GM18505 (cell line): ENCODE measurements at regions not wholly inside any gene's neighbourhood (a gene's known extent, or its start where the extent isn't known, plus 50 kb on each side); places are given as distances from the start of the nearest gene placed in this dataset.

Experiments
- ATAC-seq: cut with Tn5 transposase; IDR thresholded peaks from one replicate; pipeline ENCODE4 v1.9.1; 2021; ENCODE audit not compliant: unreplicated experiment
- POLR2A ChIP-seq: IDR thresholded peaks from 4 replicates; pipeline ENCODE4 v1.6.1; 2011; ENCODE audit warnings: borderline replicate concordance; ENCODE audit not compliant: insufficient read depth, insufficient read length; ENCODE audit errors: extremely low read depth

- ATAC-seq = no peak
- no peak for TF ChIP-seq POLR2A
Measured at GRCh38 chr5:143740956-143741355, 71.0 kb upstream of the HMHB1 start.

GRCh38 chr5:143739746-143740145, 72.2 kb upstream of the HMHB1 start:
- no peak for TF ChIP-seq POLR2A
- ATAC-seq = no peak

DNA sequence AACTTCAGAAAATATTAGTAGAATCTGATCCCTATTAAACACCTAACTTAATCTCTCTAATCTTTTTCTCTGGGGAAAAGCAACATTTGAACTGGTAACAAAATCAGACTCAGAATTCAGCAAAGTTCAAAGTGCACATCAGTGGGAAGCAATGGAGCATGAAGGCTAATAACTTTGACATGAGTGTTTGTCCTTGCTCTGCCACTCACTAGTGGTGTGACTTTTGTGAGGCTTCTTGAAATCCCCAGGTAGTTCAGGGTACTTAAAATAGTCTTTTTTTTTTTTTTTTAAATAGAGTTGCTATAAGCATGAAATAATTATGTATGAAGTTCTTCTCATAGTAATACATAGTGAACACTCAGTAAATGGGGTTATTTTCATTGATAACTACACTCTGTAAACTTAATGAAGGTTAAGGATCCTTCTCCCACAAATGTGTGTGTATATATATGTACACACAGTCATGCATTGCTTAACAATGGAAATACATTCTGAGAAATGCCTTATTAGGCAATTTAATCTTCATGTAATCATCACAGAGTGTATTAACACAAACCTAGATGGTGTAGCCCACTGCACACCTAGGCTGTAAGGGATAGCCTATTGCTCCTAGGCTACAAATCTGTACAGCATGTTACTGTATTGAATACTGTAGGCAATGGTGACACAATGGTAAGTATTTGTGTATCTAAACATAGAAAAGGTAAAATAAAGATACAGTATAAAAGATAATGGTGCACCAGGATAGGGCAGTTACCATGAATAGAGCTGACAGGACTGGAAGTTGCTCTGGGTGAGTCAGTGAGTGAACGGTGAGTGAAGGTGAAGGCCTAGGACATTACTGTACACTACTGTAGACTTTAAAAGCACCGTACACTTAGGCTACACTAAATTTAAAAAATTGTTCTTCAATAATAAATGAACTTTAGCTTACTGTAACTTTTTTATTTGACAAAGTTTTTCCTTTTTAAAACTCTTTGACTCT, 73.3 kb upstream of the HMHB1 start:
- ATAC-seq = no peak
- no peak for TF ChIP-seq POLR2A

- no peak for ATAC-seq
- TF ChIP-seq POLR2A = no peak
Measured at GRCh38 chr5:143737062-143737461, 74.9 kb upstream of the HMHB1 start.

GRCh38 chr5:143734456-143734780, 77.5 kb upstream of the HMHB1 start:
- no peak for TF ChIP-seq POLR2A
- no peak for ATAC-seq

DNA sequence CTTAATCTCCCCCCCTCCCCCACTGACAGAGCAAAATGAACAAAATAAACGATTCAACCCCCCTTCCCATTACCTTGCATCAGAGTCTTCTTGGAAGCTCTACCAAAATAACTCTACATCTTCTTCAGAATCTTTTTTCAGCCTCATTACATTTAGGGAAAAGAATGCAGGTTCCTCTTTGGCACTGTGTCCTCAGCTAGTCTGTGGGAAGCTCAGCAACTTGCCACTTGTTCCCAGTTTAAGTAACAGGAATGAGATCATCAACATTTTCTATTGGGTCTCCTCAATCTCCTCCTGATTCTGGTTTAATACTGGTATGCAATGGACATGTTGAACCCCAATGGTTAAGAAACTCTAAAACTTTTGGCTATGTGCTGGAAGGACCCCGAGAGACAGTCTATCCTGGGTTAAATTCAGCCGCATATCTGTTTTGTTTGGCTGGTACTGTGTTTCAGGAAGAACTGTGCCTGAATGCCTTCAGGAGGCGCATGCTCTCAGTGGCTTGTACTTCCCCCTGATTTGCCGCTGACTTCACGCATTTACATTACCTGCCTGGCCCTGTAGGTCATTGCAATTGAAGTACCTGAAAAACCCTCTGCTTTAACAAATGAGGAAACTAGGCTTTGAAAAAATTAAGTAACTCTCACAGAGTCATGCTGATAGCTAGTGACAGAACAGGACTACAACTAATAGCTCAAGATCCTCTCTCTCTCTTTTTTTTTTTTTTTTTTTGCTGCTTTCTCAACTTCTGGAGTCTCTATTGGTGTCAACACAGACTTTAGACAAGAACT, 78.1 kb upstream of the HMHB1 start:
- no peak for ATAC-seq
- no peak for TF ChIP-seq POLR2A

DNA sequence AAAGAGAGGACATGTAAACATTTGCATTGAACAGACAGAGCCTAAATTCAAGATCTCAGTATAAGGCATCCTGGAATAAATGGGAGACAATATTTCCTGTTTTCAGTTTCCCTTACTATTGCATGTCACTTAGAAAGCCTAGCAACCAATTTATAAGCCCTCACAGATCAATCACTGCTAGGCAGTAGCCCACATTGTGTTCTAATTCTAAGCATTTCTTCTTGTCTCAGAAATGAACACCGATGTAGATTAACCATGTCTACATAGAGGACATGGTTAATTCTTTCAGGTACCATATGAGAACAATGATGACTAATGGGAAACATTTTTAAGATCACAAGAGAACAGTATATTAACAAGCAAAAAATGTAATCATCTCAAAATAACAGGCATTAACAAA, 79.6 kb upstream of the HMHB1 start:
- TF ChIP-seq POLR2A = no peak
- no peak for ATAC-seq

DNA sequence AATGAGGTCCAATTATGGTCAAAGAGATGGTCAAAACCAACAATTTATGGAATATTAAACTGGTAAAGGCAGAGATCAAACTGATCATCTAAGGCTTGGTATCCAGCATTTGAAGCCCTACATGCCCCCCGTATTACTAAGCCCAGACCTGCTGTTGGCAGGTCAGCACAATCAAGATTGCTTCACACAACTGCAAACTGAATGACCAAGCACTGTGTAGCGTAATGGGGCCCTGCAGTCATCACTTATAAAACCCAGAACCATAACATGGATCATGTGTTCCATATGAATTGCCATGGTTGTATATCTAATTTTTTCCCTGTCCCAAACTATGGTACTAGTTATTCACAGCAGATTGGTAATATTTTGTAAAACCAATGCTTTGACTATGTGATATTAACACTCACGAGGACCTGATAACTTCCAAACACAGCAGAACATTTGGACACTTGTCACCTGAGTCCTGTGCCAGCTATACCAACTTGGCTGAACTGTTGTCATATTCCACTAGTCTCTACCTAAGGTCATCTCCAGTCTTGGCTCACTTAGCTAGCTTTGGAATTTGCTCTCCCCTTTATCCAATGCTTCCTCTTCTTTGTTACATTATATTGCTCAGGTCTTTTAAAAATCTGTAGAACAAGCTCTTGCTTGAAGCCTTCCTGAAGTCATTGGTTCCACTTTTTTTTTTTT, 81.7 kb upstream of the HMHB1 start:
- no peak for ATAC-seq
- no peak for TF ChIP-seq POLR2A

GRCh38 chr5:143729334-143729946, 82.5 kb upstream of the HMHB1 start:
- no peak for TF ChIP-seq POLR2A
- ATAC-seq = no peak

GRCh38 chr5:143723159-143723558, 88.8 kb upstream of the HMHB1 start:
- no peak for TF ChIP-seq POLR2A
- no peak for ATAC-seq

DNA sequence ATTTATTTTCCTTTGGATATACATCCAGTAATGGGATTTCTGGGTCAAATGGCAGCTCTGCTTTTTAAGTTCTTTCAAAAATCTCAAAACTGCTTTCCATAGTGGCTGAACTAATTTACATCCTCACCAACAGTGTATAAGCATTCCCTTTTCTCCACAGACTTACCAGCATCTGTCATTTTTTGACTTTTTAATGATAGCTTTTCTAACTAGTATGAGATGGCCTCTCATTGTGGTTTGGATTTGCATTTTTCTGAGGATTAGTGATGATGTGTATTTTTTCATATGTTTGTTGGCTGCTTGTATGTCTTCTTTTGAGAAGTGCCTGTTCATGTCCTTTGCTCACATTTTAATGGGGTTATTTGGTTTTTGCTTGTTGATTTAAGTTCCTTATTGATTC, 90.0 kb upstream of the HMHB1 start:
- ATAC-seq = no peak
- no peak for TF ChIP-seq POLR2A

- ATAC-seq = no peak
- TF ChIP-seq POLR2A = no peak
Measured at GRCh38 chr5:143720689-143721088, 91.3 kb upstream of the HMHB1 start.

GRCh38 chr5:143717400-143717799, 94.6 kb upstream of the HMHB1 start:
- TF ChIP-seq POLR2A = no peak
- ATAC-seq = no peak

GRCh38 chr5:143716881-143717280, 95.1 kb upstream of the HMHB1 start:
- no peak for TF ChIP-seq POLR2A
- no peak for ATAC-seq

DNA sequence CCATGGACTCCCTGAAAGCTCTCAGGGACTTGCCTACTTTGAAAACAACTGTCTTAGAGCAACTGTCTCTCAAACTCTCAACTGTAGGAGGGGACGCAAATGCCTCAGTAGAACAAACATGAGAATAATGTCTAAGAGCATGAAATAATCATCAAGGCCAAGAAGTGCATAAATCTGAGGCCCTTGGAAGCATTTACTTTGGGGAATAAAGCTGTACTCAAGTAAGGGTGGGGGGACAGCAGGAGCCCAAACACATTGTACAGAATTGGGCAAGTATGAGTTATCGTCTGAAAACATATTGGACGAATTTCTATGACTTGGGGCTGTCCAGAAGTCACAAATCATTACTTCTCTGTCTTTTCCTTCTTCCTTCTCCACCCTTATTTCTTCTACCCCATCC, 96.3 kb upstream of the HMHB1 start:
- TF ChIP-seq POLR2A = no peak

More for the DNA sequence above, 96.3 kb upstream of the HMHB1 start:
- ATAC-seq = no peak
